IPS DF 4.7 (cell line): ENCODE measurements at regions not wholly inside any gene's neighbourhood (a gene's known extent, or its start where the extent isn't known, plus 50 kb on each side); places are given as distances from the start of the nearest gene placed in this dataset.
"Not testable (repeated sequence)": the region's sequence is repeated elsewhere in the genome, so short reads cannot be mapped to it uniquely, and the experiment has no call there.

Experiments
- DNase-seq: peaks from one replicate; pipeline ENCODE4 v3.0.0-alpha.2; 2013; ENCODE audit warnings: low spot score; ENCODE audit errors: extremely low read depth

- no peak for DNase-seq
Measured at GRCh38 chr4:60296386-60296785, 903.7 kb upstream of the ADGRL3 start.

GRCh38 chr4:60313611-60314178 is 886.4 kb upstream of the ADGRL3 start:
- DNase-seq, result no peak

- no peak for DNase-seq
Measured at GRCh38 chr4:60314416-60314815, 885.7 kb upstream of the ADGRL3 start.

GRCh38 chr4:60315586-60315985 is 884.5 kb upstream of the ADGRL3 start:
- DNase-seq, result no peak

GRCh38 chr4:60326735-60327134 is 873.4 kb upstream of the ADGRL3 start:
- DNase-seq, result no peak

- no peak for DNase-seq
Measured at GRCh38 chr4:60327651-60328050, 872.5 kb upstream of the ADGRL3 start.

- DNase-seq, result no peak
Measured at GRCh38 chr4:60344908-60345307, 855.2 kb upstream of the ADGRL3 start.

GRCh38 chr4:60345392-60345791 is 854.7 kb upstream of the ADGRL3 start:
- DNase-seq, result no peak

- no peak for DNase-seq
Measured at GRCh38 chr4:60359746-60360367, 840.3 kb upstream of the ADGRL3 start.

- no peak for DNase-seq
Measured at GRCh38 chr4:60365176-60365575, 835.0 kb upstream of the ADGRL3 start.

- DNase-seq, result no peak
Measured at GRCh38 chr4:60366661-60367060, 833.5 kb upstream of the ADGRL3 start.

GRCh38 chr4:60368986-60369385 is 831.1 kb upstream of the ADGRL3 start:
- DNase-seq, result no peak

GRCh38 chr4:60378010-60378409 is 822.1 kb upstream of the ADGRL3 start:
- no peak for DNase-seq

- DNase-seq, result no peak
Measured at GRCh38 chr4:60384516-60384915, 815.6 kb upstream of the ADGRL3 start.

GRCh38 chr4:60389633-60390032 is 810.5 kb upstream of the ADGRL3 start:
- peak; percentile 30 for DNase-seq

- no peak for DNase-seq
Measured at GRCh38 chr4:60396341-60397049, 803.6 kb upstream of the ADGRL3 start.

GRCh38 chr4:60400593-60400992 is 799.5 kb upstream of the ADGRL3 start:
- no peak for DNase-seq

- DNase-seq, result peak; percentile 25
Measured at GRCh38 chr4:60404027-60404426, 796.1 kb upstream of the ADGRL3 start.

- no peak for DNase-seq
Measured at GRCh38 chr4:60422439-60422838, 777.7 kb upstream of the ADGRL3 start.

GRCh38 chr4:60423573-60424184 is 776.4 kb upstream of the ADGRL3 start:
- not testable (repeated sequence) for DNase-seq

- DNase-seq, result no peak
Measured at GRCh38 chr4:60432911-60433310, 767.2 kb upstream of the ADGRL3 start.

- no peak for DNase-seq
Measured at GRCh38 chr4:60443068-60443467, 757.1 kb upstream of the ADGRL3 start.
